Stomach (tissue), 4 donors: ENCODE measurements at regions not wholly inside any gene's neighbourhood (a gene's known extent, or its start where the extent isn't known, plus 50 kb on each side); places are given as distances from the start of the nearest gene placed in this dataset.

ENCODE experiments used
- CTCF ChIP-seq, 7 experiments: fragments of 450-650 bp in 4 of 7; fragments of 200-600 bp in 3 of 7; sonication (generic) in 3 of 7; IDR thresholded peaks; one replicate each; pipeline ENCODE4 v1.5.1; 2016 to 2019; ENCODE audit warnings: antibody characterized with exemption in 7 of 7, control low read depth in 2 of 7, mild to moderate bottlenecking in 1 of 7
- EP300 ChIP-seq: sonication (generic); formaldehyde crosslinking; IDR thresholded peaks from one replicate; pipeline ENCODE4 v1.6.1; 2017; ENCODE audit warnings: antibody characterized with exemption
- POLR2A ChIP-seq, 4 donors: fragments of 450-650 bp; IDR thresholded peaks; one replicate each; pipeline ENCODE4 v1.6.1; 2016; ENCODE audit warnings: antibody characterized with exemption in 4 of 4, control low read depth in 2 of 4, mild to moderate bottlenecking in 1 of 4, moderate library complexity in 1 of 4
- POLR2AphosphoS5 ChIP-seq, 3 donors: sonication (generic); formaldehyde crosslinking; IDR thresholded peaks; one replicate each; pipeline ENCODE4 v1.6.1; 2016; ENCODE audit warnings: antibody characterized with exemption in 3 of 3

- no peak for TF ChIP-seq POLR2AphosphoS5 (IDR thresholded peaks at IDR 0.05)
- TF ChIP-seq POLR2A (IDR thresholded peaks at IDR 0.05) = no peak
- TF ChIP-seq CTCF (IDR thresholded peaks at IDR 0.05) = no peak
- no peak for TF ChIP-seq EP300
These were observed 264.4 kb upstream of the ITM2A start for GRCh38 chrX:79631526-79631925.
